Activated CD4-positive, alpha-beta T cell treated with anti-CD3 and anti-CD28 coated beads, Interleukin-10, Interleukin-2, amounts not matched to agents 100 ng/mL and 50 ng/mL, durations not matched to agents 16 hours and 8 hours (primary cell): ENCODE measurements at regions not wholly inside any gene's neighbourhood (a gene's known extent, or its start where the extent isn't known, plus 50 kb on each side); places are given as distances from the start of the nearest gene placed in this dataset.
"Not testable (repeated sequence)": the region's sequence is repeated elsewhere in the genome, so short reads cannot be mapped to it uniquely, and the experiment has no call there.

Experiments
- DNase-seq: peaks from one replicate; pipeline ENCODE4 v3.0.0-alpha.2; 2020

- DNase-seq = no peak
Observed at GRCh38 chr5:12636209-12636608, 732.0 kb upstream of the CTNND2 start.

GRCh38 chr5:12626556-12626955 is 722.3 kb upstream of the CTNND2 start:
- no peak for DNase-seq

- DNase-seq = no peak
Observed at GRCh38 chr5:12625667-12626263, 721.5 kb upstream of the CTNND2 start.

- DNase-seq = no peak
Observed at GRCh38 chr5:12624776-12625560, 720.7 kb upstream of the CTNND2 start.

GRCh38 chr5:12623408-12623807 is 719.2 kb upstream of the CTNND2 start:
- DNase-seq = no peak

- DNase-seq = no peak
Observed at GRCh38 chr5:12616093-12616492, 711.8 kb upstream of the CTNND2 start.

- DNase-seq = no peak
Observed at GRCh38 chr5:12615141-12615820, 711.0 kb upstream of the CTNND2 start.

GRCh38 chr5:12614608-12615007 is 710.4 kb upstream of the CTNND2 start:
- DNase-seq = no peak

- DNase-seq = no peak
Observed at GRCh38 chr5:12611132-12611531, 706.9 kb upstream of the CTNND2 start.

GRCh38 chr5:12607817-12608216 is 703.6 kb upstream of the CTNND2 start:
- DNase-seq = not testable (repeated sequence)

- no peak for DNase-seq
Observed at GRCh38 chr5:12592228-12592627, 688.0 kb upstream of the CTNND2 start.

GRCh38 chr5:12586406-12586805 is 682.2 kb upstream of the CTNND2 start:
- DNase-seq = no peak

- DNase-seq = not testable (repeated sequence)
Observed at GRCh38 chr5:12578803-12579202, 674.6 kb upstream of the CTNND2 start.

- DNase-seq = not testable (repeated sequence)
Observed at GRCh38 chr5:12576953-12577352, 672.7 kb upstream of the CTNND2 start.

- not testable (repeated sequence) for DNase-seq
Observed at GRCh38 chr5:12574298-12575093, 670.2 kb upstream of the CTNND2 start.

GRCh38 chr5:12573916-12574297 is 669.7 kb upstream of the CTNND2 start:
- DNase-seq = not testable (repeated sequence)

GRCh38 chr5:12570688-12571087 is 666.4 kb upstream of the CTNND2 start:
- DNase-seq = no peak

GRCh38 chr5:12566441-12566840 is 662.2 kb upstream of the CTNND2 start:
- no peak for DNase-seq

GRCh38 chr5:12557012-12557411 is 652.8 kb upstream of the CTNND2 start:
- DNase-seq = no peak

- DNase-seq = no peak
Observed at GRCh38 chr5:12526113-12526512, 621.9 kb upstream of the CTNND2 start.

GRCh38 chr5:12522116-12522515 is 617.9 kb upstream of the CTNND2 start:
- DNase-seq = no peak

- not testable (repeated sequence) for DNase-seq
Observed at GRCh38 chr5:12504983-12505382, 600.7 kb upstream of the CTNND2 start.

- no peak for DNase-seq
Observed at GRCh38 chr5:12488161-12488560, 583.9 kb upstream of the CTNND2 start.
